Stimulated activated CD8-positive, alpha-beta memory T cell treated with anti-CD3 and anti-CD28 coated beads, Interleukin-2, amount 100 ng/mL, for 48 hours (primary cell): ENCODE measurements at regions not wholly inside any gene's neighbourhood (a gene's known extent, or its start where the extent isn't known, plus 50 kb on each side); places are given as distances from the start of the nearest gene placed in this dataset.

Experiments
- DNase-seq, 2 donors: peaks; one replicate each; pipeline ENCODE4 v3.0.0-alpha.2; 2020; ENCODE audit warnings: low read depth in 2 of 2

- DNase-seq = no peak
These were observed 88.7 kb upstream of the NAA20 start for GRCh38 chr20:19928328-19929011.

GRCh38 chr20:19929012-19929360 is 88.2 kb upstream of the NAA20 start:
- no peak for DNase-seq

GRCh38 chr20:19929481-19930145 is 87.5 kb upstream of the NAA20 start:
- no peak for DNase-seq

- no peak for DNase-seq
These were observed 86.7 kb upstream of the NAA20 start for GRCh38 chr20:19930426-19930825.

- no peak for DNase-seq
These were observed 84.9 kb upstream of the NAA20 start for GRCh38 chr20:19932170-19932667.

- DNase-seq = no peak
These were observed 82.2 kb upstream of the NAA20 start for GRCh38 chr20:19934792-19935491.

GRCh38 chr20:19935842-19936241 is 81.3 kb upstream of the NAA20 start:
- no peak for DNase-seq

GRCh38 chr20:19936466-19937200 is 80.5 kb upstream of the NAA20 start:
- no peak for DNase-seq

- DNase-seq = no peak
These were observed 79.9 kb upstream of the NAA20 start for GRCh38 chr20:19937218-19937617.

- DNase-seq = no peak
These were observed 79.3 kb upstream of the NAA20 start for GRCh38 chr20:19937651-19938420.

GRCh38 chr20:19938421-19939090 is 78.6 kb upstream of the NAA20 start:
- no peak for DNase-seq

- DNase-seq = no peak
These were observed 76.1 kb upstream of the NAA20 start for GRCh38 chr20:19940988-19941460.

- DNase-seq = no peak
These were observed 74.6 kb upstream of the NAA20 start for GRCh38 chr20:19942611-19943010.

- no peak for DNase-seq
These were observed 74.1 kb upstream of the NAA20 start for GRCh38 chr20:19943061-19943521.

- peak in 1 of 2 donors; percentile 8 for DNase-seq
These were observed 72.2 kb upstream of the NAA20 start for GRCh38 chr20:19944772-19945459.

GRCh38 chr20:19945732-19946670 is 71.2 kb upstream of the NAA20 start:
- DNase-seq = no peak

GRCh38 chr20:19947611-19948264 is 69.4 kb upstream of the NAA20 start:
- DNase-seq = no peak

GRCh38 chr20:19949195-19949867 is 67.8 kb upstream of the NAA20 start:
- no peak for DNase-seq
